Endodermal cell (in vitro differentiated cells): ENCODE measurements at regions not wholly inside any gene's neighbourhood (a gene's known extent, or its start where the extent isn't known, plus 50 kb on each side); places are given as distances from the start of the nearest gene placed in this dataset.

Source experiments
- DNase-seq: peaks from one replicate; pipeline ENCODE4 v3.0.0-alpha.2; 2017
- H3K27ac ChIP-seq: 2 replicates; pipeline ENCODE4 v1.5.1; 2013; ENCODE audit warnings: mild to moderate bottlenecking, low read depth, low read length, moderate library complexity
- H3K27me3 ChIP-seq: 2 replicates; pipeline ENCODE4 v1.6.1; 2013; ENCODE audit warnings: mild to moderate bottlenecking, low read length, moderate library complexity; ENCODE audit not compliant: insufficient read depth, control insufficient read depth, poor library complexity, severe bottlenecking
- H3K36me3 ChIP-seq: 2 replicates; pipeline ENCODE4 v1.7.0; 2013; ENCODE audit warnings: mild to moderate bottlenecking, low read length, moderate library complexity; ENCODE audit not compliant: control insufficient read depth, insufficient read depth
- H3K4me1 ChIP-seq: one replicate; pipeline ENCODE4 v1.7.0; 2013; ENCODE audit warnings: low read length; ENCODE audit not compliant: control insufficient read depth, insufficient read depth
- H3K4me3 ChIP-seq: 2 replicates; pipeline ENCODE4 v1.5.1; 2013; ENCODE audit warnings: mild to moderate bottlenecking, low read length, moderate library complexity
- H3K9ac ChIP-seq: 2 replicates; pipeline ENCODE4 v1.6.1; 2013; ENCODE audit warnings: mild to moderate bottlenecking, low read length, moderate library complexity; ENCODE audit not compliant: poor library complexity, severe bottlenecking; ENCODE audit errors: extremely low read depth
- H3K9me3 ChIP-seq: 2 replicates; pipeline ENCODE4 v1.6.1; 2013; ENCODE audit warnings: mild to moderate bottlenecking, low read length, moderate library complexity; ENCODE audit not compliant: control insufficient read depth
- H3K27ac Mint-ChIP-seq: 2 replicates; pipeline ENCODE4 v1.8.0; 2020; ENCODE audit warnings: mixed read lengths
- H3K27me3 Mint-ChIP-seq: 2 replicates; pipeline ENCODE4 v1.8.0; 2021; ENCODE audit warnings: mild to moderate bottlenecking, mixed read lengths; ENCODE audit not compliant: insufficient read depth
- H3K36me3 Mint-ChIP-seq: 2 replicates; pipeline ENCODE4 v1.8.0; 2020; ENCODE audit warnings: low read depth, mixed read lengths
- H3K4me1 Mint-ChIP-seq: 2 replicates; pipeline ENCODE4 v1.8.0; 2020; ENCODE audit warnings: mixed read lengths
- H3K4me3 Mint-ChIP-seq: 2 replicates; pipeline ENCODE4 v1.8.0; 2020; ENCODE audit warnings: mild to moderate bottlenecking, moderate library complexity, mixed read lengths
- H3K9me3 Mint-ChIP-seq: 2 replicates; pipeline ENCODE4 v1.8.0; 2020; ENCODE audit warnings: mild to moderate bottlenecking, mixed read lengths
- CTCF ChIP-seq: fragments of 200-600 bp; sonication (generic); conservative IDR thresholded peaks from 2 replicates; pipeline ENCODE4 v1.5.0; 2021; ENCODE audit warnings: antibody characterized with exemption, mild to moderate bottlenecking
- WGBS, 2 experiments: methylation state at CpG; one replicate each; pipeline versions ENCODE4 v1.1.5 to v1.1.7; 2013; ENCODE audit warnings: missing lambda C conversion rate in 2 of 2, mixed read lengths in 1 of 2; ENCODE audit not compliant: insufficient coverage in 1 of 2, insufficient read length in 1 of 2; 5-methylcytosine and 5-hydroxymethylcytosine counted together

GRCh38 chr6:92723390-92723931, 695.9 kb downstream of the EPHA7 start:
- Histone ChIP-seq H3K36me3 (no peaks in the 10 kb centered on the region), H3K27me3 (no peaks in the 10 kb centered on the region), H3K4me3 (no peak overlapping the region), H3K9me3 (no peaks in the 10 kb centered on the region), H3K4me1 (no peaks in the 10 kb centered on the region), H3K27ac (no peak overlapping the region), H3K9ac (no peak overlapping the region)
- Mint-ChIP-seq H3K27ac (no peak overlapping the region), H3K4me3 (no peak overlapping the region), H3K4me1 (no peaks in the 10 kb centered on the region), H3K27me3 (no peaks in the 10 kb centered on the region), H3K36me3 (no peaks in the 10 kb centered on the region), H3K9me3 (peaks cover 14% of the 10 kb centered on the region)
- WGBS, 2 experiments = 95 to 96% methylated on average over 23 to 45 of the region's 45 CpGs
- no peak for TF ChIP-seq CTCF
- no peak for DNase-seq

DNA sequence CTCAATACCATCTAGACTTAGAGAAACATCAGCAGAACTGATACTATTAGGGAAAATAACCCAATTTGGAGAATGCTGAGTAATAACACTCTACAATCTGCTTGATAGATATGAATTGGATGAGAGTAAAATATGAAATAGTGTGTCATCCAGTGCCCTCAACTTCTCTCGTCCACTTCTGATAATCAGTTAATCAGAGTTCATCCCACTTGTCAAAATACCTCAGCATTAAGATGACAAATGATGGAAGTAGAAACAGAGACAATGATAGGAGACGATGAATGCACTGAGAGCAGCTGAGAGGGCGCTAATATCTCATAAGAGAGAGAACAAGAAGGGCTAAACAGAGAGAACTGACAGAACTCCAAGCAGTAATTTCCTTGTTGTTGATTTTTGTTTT, 699.6 kb downstream of the EPHA7 start:
- H3K27me3 Mint-ChIP-seq = no peaks in the 10 kb centered on the region
- H3K36me3 Mint-ChIP-seq = no peaks in the 10 kb centered on the region
- H3K4me3 Mint-ChIP-seq = no peak overlapping the region
- Histone ChIP-seq H3K27me3 (no peaks in the 10 kb centered on the region), H3K9ac (no peak overlapping the region), H3K4me1 (no peaks in the 10 kb centered on the region), H3K4me3 (no peak overlapping the region), H3K27ac (no peak overlapping the region), H3K9me3 (no peaks in the 10 kb centered on the region), H3K36me3 (no peaks in the 10 kb centered on the region)
- WGBS, 2 experiments = 95 to 100% methylated on average over 2 of the region's 3 CpGs
- no peaks in the 10 kb centered on the region for H3K4me1 Mint-ChIP-seq
- no peak for DNase-seq
- no peak for TF ChIP-seq CTCF
- H3K9me3 Mint-ChIP-seq = peaks cover 14% of the 10 kb centered on the region
- no peak overlapping the region for H3K27ac Mint-ChIP-seq

DNA sequence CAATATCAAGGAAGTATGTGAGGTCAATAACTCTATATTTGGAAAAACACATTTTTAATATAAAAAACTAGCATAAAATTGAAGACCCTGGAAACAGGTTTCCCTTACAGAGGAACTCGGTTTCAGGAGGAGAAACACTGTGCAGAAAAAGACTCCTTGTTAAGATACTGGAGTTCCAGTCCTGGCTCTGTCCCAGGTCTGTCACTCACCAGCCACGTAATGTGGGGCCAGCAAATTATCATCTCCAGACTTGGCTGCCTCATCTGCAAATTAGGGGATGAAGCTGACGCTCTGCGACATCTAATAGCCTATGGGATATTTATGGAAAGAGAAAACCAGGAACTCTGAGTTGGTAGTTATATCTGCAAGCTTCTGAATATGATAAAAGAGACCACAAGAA, 702.7 kb downstream of the EPHA7 start:
- no peak overlapping the region for H3K4me3 ChIP-seq
- H3K27me3 ChIP-seq = no peaks in the 10 kb centered on the region
- no peak for TF ChIP-seq CTCF
- H3K4me1 Mint-ChIP-seq = no peaks in the 10 kb centered on the region
- no peak overlapping the region for H3K27ac Mint-ChIP-seq
- WGBS, 2 experiments = 93 to 94% methylated on average over 3 to 4 of the region's 4 CpGs
- H3K4me3 Mint-ChIP-seq = no peak overlapping the region
- peaks cover 5% of the 10 kb centered on the region for H3K9me3 Mint-ChIP-seq
- H3K27ac ChIP-seq = no peak overlapping the region
- no peaks in the 10 kb centered on the region for H3K9me3 ChIP-seq
- no peaks in the 10 kb centered on the region for H3K27me3 Mint-ChIP-seq
- no peaks in the 10 kb centered on the region for H3K36me3 Mint-ChIP-seq
- H3K9ac ChIP-seq = no peak overlapping the region
- no peaks in the 10 kb centered on the region for H3K4me1 ChIP-seq
- H3K36me3 ChIP-seq = no peaks in the 10 kb centered on the region
- DNase-seq = no peak
